WI38 (cell line): ENCODE measurements at regions not wholly inside any gene's neighbourhood (a gene's known extent, or its start where the extent isn't known, plus 50 kb on each side); places are given as distances from the start of the nearest gene placed in this dataset.

Experiments
- H3K4me3 ChIP-seq: 2 replicates; pipeline ENCODE4 v1.5.1; 2011; ENCODE audit warnings: low read depth, mild to moderate bottlenecking, control low read depth, low read length
- CTCF ChIP-seq: IDR thresholded peaks from 2 replicates; pipeline ENCODE4 v1.5.1; 2012; ENCODE audit warnings: low read depth, mild to moderate bottlenecking, control low read depth, low read length

- no peak for TF ChIP-seq CTCF
Observed at GRCh38 chr4:4758681-4759080, 100.8 kb upstream of the MSX1 start.

GRCh38 chr4:4755306-4755705 lies 104.2 kb upstream of the MSX1 start:
- H3K4me3 ChIP-seq: no peak overlapping the region
- no peak for TF ChIP-seq CTCF

More at GRCh38 chr4:4758681-4759080, 100.8 kb upstream of the MSX1 start:
- no peak overlapping the region for H3K4me3 ChIP-seq

GRCh38 chr4:4754641-4755040 lies 104.8 kb upstream of the MSX1 start:
- TF ChIP-seq CTCF: no peak

GRCh38 chr4:4753643-4754042 lies 105.8 kb upstream of the MSX1 start:
- H3K4me3 ChIP-seq: no peak overlapping the region
- no peak for TF ChIP-seq CTCF

More at GRCh38 chr4:4754641-4755040, 104.8 kb upstream of the MSX1 start:
- H3K4me3 ChIP-seq: no peak overlapping the region

GRCh38 chr4:4752576-4753401 lies 106.7 kb upstream of the MSX1 start:
- H3K4me3 ChIP-seq: no peak overlapping the region
- no peak for TF ChIP-seq CTCF

GRCh38 chr4:4752025-4752424 lies 107.4 kb upstream of the MSX1 start:
- TF ChIP-seq CTCF: no peak
- H3K4me3 ChIP-seq: no peak overlapping the region

- no peak overlapping the region for H3K4me3 ChIP-seq
- TF ChIP-seq CTCF: no peak
Observed at GRCh38 chr4:4750187-4750586, 109.3 kb upstream of the MSX1 start.
